WTC11 (cell line): ENCODE measurements at regions not wholly inside any gene's neighbourhood (a gene's known extent, or its start where the extent isn't known, plus 50 kb on each side); places are given as distances from the start of the nearest gene placed in this dataset.

Experiments
- ATAC-seq: fragments of 200-7000 bp; cut with Tn5 transposase; 2 replicates; pipeline ENCODE4 v1.10.0; 2021; ENCODE audit warnings: mild to moderate bottlenecking, moderate library complexity
- CTCF ChIA-PET: fragments of 300-600 bp; sonication (Branson Sonifier 250); formaldehyde crosslinking; loops from one replicate; lab custom pipeline; 2021; ENCODE audit warnings: antibody characterized with exemption; lab: Charles Lee
- POLR2A ChIA-PET: fragments of 350-600 bp; sonication (Branson Sonifier 250); formaldehyde crosslinking; loops from one replicate; lab custom pipeline; 2021; ENCODE audit warnings: antibody characterized with exemption; lab: Charles Lee
- DNase-seq: peaks from one replicate; pipeline ENCODE4 v3.0.0; 2021; ENCODE audit warnings: low spot score
- H3K27ac Mint-ChIP-seq: 2 replicates; pipeline ENCODE4 v1.8.0; 2021; ENCODE audit warnings: mixed read lengths
- H3K27me3 Mint-ChIP-seq: 2 replicates; pipeline ENCODE4 v1.8.0; 2021; ENCODE audit warnings: low read depth, mild to moderate bottlenecking, moderate library complexity, mixed read lengths
- H3K36me3 Mint-ChIP-seq: 2 replicates; pipeline ENCODE4 v1.8.0; 2021; ENCODE audit warnings: mixed read lengths
- H3K4me1 Mint-ChIP-seq: 2 replicates; pipeline ENCODE4 v1.8.0; 2022; ENCODE audit warnings: mixed read lengths
- H3K4me3 Mint-ChIP-seq: 2 replicates; pipeline ENCODE4 v1.8.0; 2021; ENCODE audit warnings: mild to moderate bottlenecking, moderate library complexity, mixed read lengths
- H3K9me3 Mint-ChIP-seq: 2 replicates; pipeline ENCODE4 v1.8.0; 2021; ENCODE audit warnings: mixed read lengths
- CREB1 ChIP-seq: sonication (generic); formaldehyde crosslinking; IDR thresholded peaks from 2 replicates; pipeline ENCODE4 v1.8.0; 2023; ENCODE audit warnings: mild to moderate bottlenecking, missing genetic modification reagents
- CREM ChIP-seq: sonication (generic); formaldehyde crosslinking; IDR thresholded peaks from 2 replicates; pipeline ENCODE4 v1.8.1; 2022; ENCODE audit warnings: mild to moderate bottlenecking, missing genetic modification reagents, moderate library complexity
- EMX1 ChIP-seq: fragments of 250-450 bp; sonication (Bioruptor Pico); IDR thresholded peaks from 2 replicates; pipeline ENCODE4 v1.8.0; 2021; ENCODE audit warnings: mild to moderate bottlenecking
- ESRRA ChIP-seq: sonication (generic); formaldehyde crosslinking; IDR thresholded peaks from 2 replicates; pipeline ENCODE4 v1.8.1; 2022; ENCODE audit warnings: mild to moderate bottlenecking, missing genetic modification reagents, borderline replicate concordance
- FOXJ3 ChIP-seq: sonication (generic); formaldehyde crosslinking; IDR thresholded peaks from 2 replicates; pipeline ENCODE4 v1.9.0; 2021; ENCODE audit warnings: missing genetic modification reagents, mild to moderate bottlenecking, borderline replicate concordance
- KAT7 ChIP-seq: sonication (generic); formaldehyde crosslinking; IDR thresholded peaks from 2 replicates; pipeline ENCODE4 v1.8.1; 2023; ENCODE audit warnings: missing genetic modification reagents, mild to moderate bottlenecking, borderline replicate concordance
- NFE2L1 ChIP-seq: sonication (generic); formaldehyde crosslinking; IDR thresholded peaks from 2 replicates; pipeline ENCODE4 v1.8.1; 2023; ENCODE audit warnings: missing genetic modification reagents
- NR1H2 ChIP-seq: sonication (generic); formaldehyde crosslinking; IDR thresholded peaks from 2 replicates; pipeline ENCODE4 v1.9.0; 2021; ENCODE audit warnings: mild to moderate bottlenecking, moderate library complexity, missing genetic modification reagents
- PRRX2 ChIP-seq: fragments of 250-450 bp; sonication (Bioruptor Pico); IDR thresholded peaks from 2 replicates; pipeline ENCODE4 v1.8.0; 2021; ENCODE audit warnings: mild to moderate bottlenecking
- RORB ChIP-seq: fragments of 250-450 bp; sonication (Bioruptor Pico); IDR thresholded peaks from 2 replicates; pipeline ENCODE4 v1.9.0; 2021; ENCODE audit warnings: mild to moderate bottlenecking
- SMAD3 ChIP-seq: sonication (generic); formaldehyde crosslinking; IDR thresholded peaks from 2 replicates; pipeline ENCODE4 v1.8.0; 2022; ENCODE audit warnings: missing genetic modification reagents, mild to moderate bottlenecking, borderline replicate concordance
- ZBTB21 ChIP-seq: sonication (generic); formaldehyde crosslinking; IDR thresholded peaks from 2 replicates; pipeline ENCODE4 v1.8.1; 2023; ENCODE audit warnings: mild to moderate bottlenecking, missing genetic modification reagents, borderline replicate concordance
- TF ChIP-seq, protein P1 (sequence below): sonication (generic); formaldehyde crosslinking; IDR thresholded peaks from 2 replicates; pipeline ENCODE4 v1.8.1; 2023; ENCODE audit warnings: mild to moderate bottlenecking, missing genetic modification reagents
- TF ChIP-seq, protein P2 (sequence below): sonication (generic); formaldehyde crosslinking; IDR thresholded peaks from 2 replicates; pipeline ENCODE4 v1.8.0; 2022; ENCODE audit warnings: mild to moderate bottlenecking, missing genetic modification reagents
- TF ChIP-seq, protein P3 (sequence below): sonication (generic); formaldehyde crosslinking; IDR thresholded peaks from 2 replicates; pipeline ENCODE4 v1.8.0; 2022; ENCODE audit warnings: mild to moderate bottlenecking, missing genetic modification reagents
- TF ChIP-seq, protein P4 (sequence below): sonication (generic); formaldehyde crosslinking; IDR thresholded peaks from 2 replicates; pipeline ENCODE4 v1.8.1; 2023; ENCODE audit warnings: mild to moderate bottlenecking, missing genetic modification reagents, moderate library complexity
- TF ChIP-seq, protein P5 (sequence below): sonication (generic); formaldehyde crosslinking; IDR thresholded peaks from 2 replicates; pipeline ENCODE4 v1.8.0; 2022; ENCODE audit warnings: mild to moderate bottlenecking, missing genetic modification reagents
- TF ChIP-seq, protein P6 (sequence below): sonication (generic); formaldehyde crosslinking; IDR thresholded peaks from 2 replicates; pipeline ENCODE4 v1.8.0; 2022; ENCODE audit warnings: missing genetic modification reagents
- TF ChIP-seq, protein P7 (sequence below): fragments of 250-450 bp; sonication (Bioruptor Pico); IDR thresholded peaks from 2 replicates; pipeline ENCODE4 v1.9.0; 2021; ENCODE audit warnings: mild to moderate bottlenecking

DNA sequence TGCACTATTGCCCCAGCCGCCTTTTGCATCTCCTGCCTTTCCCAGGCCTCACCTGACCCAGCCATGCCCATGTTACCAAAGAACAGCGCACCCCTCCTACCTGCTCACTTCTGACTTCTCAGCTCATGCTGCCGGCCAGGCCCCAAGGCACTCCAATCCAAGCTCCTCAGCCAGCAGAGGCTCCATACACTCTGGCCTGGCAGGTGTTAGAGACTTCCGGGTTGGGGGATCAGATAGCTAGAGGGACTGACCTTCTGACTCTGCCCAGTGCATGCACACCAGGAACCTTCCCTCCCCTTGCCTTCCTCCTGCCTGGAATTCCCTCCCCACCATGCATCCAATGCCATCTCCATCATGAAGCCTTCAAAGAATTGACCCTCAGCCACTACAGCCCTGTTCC lies 56.2 kb upstream of the ZMIZ1 start:
- ATAC-seq, result no peak
- H3K27me3 Mint-ChIP-seq, result peaks cover 6% of the 10 kb centered on the region; the same call in 1 of the 2 replicates
- no peak overlapping the region for H3K4me3 Mint-ChIP-seq
- H3K4me1 Mint-ChIP-seq, result 0 out of 2 replicates have a peak, but pooled peaks cover 4% of the 10 kb centered on the region
- no peaks in the 10 kb centered on the region for H3K36me3 Mint-ChIP-seq
- H3K27ac Mint-ChIP-seq, result no peak overlapping the region
- TF ChIP-seq, protein P1, sequence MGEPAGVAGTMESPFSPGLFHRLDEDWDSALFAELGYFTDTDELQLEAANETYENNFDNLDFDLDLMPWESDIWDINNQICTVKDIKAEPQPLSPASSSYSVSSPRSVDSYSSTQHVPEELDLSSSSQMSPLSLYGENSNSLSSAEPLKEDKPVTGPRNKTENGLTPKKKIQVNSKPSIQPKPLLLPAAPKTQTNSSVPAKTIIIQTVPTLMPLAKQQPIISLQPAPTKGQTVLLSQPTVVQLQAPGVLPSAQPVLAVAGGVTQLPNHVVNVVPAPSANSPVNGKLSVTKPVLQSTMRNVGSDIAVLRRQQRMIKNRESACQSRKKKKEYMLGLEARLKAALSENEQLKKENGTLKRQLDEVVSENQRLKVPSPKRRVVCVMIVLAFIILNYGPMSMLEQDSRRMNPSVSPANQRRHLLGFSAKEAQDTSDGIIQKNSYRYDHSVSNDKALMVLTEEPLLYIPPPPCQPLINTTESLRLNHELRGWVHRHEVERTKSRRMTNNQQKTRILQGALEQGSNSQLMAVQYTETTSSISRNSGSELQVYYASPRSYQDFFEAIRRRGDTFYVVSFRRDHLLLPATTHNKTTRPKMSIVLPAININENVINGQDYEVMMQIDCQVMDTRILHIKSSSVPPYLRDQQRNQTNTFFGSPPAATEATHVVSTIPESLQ (CRISPR knock-in tag), result no peak
- TF ChIP-seq EMX1 (CRISPR knock-in tag) (no peak), ESRRA (no peak), FOXJ3 (CRISPR knock-in tag) (no peak), CREB1 (no peak), KAT7 (CRISPR knock-in tag) (no peak), RORB (CRISPR knock-in tag) (no peak), NR1H2 (CRISPR knock-in tag) (no peak), CREM (no peak), SMAD3 (CRISPR knock-in tag) (no peak), ZBTB21 (no peak), PRRX2 (CRISPR knock-in tag) (no peak), NFE2L1 (CRISPR knock-in tag) (no peak)
- TF ChIP-seq, protein P2, sequence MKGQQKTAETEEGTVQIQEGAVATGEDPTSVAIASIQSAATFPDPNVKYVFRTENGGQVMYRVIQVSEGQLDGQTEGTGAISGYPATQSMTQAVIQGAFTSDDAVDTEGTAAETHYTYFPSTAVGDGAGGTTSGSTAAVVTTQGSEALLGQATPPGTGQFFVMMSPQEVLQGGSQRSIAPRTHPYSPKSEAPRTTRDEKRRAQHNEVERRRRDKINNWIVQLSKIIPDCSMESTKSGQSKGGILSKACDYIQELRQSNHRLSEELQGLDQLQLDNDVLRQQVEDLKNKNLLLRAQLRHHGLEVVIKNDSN (CRISPR knock-in tag), result no peak
- TF ChIP-seq, protein P3, sequence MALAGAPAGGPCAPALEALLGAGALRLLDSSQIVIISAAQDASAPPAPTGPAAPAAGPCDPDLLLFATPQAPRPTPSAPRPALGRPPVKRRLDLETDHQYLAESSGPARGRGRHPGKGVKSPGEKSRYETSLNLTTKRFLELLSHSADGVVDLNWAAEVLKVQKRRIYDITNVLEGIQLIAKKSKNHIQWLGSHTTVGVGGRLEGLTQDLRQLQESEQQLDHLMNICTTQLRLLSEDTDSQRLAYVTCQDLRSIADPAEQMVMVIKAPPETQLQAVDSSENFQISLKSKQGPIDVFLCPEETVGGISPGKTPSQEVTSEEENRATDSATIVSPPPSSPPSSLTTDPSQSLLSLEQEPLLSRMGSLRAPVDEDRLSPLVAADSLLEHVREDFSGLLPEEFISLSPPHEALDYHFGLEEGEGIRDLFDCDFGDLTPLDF (CRISPR knock-in tag), result no peak
- TF ChIP-seq, protein P4, sequence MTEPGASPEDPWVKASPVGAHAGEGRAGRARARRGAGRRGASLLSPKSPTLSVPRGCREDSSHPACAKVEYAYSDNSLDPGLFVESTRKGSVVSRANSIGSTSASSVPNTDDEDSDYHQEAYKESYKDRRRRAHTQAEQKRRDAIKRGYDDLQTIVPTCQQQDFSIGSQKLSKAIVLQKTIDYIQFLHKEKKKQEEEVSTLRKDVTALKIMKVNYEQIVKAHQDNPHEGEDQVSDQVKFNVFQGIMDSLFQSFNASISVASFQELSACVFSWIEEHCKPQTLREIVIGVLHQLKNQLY (CRISPR knock-in tag), result no peak
- TF ChIP-seq, protein P5, sequence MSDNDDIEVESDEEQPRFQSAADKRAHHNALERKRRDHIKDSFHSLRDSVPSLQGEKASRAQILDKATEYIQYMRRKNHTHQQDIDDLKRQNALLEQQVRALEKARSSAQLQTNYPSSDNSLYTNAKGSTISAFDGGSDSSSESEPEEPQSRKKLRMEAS, result no peak
- TF ChIP-seq, protein P6, sequence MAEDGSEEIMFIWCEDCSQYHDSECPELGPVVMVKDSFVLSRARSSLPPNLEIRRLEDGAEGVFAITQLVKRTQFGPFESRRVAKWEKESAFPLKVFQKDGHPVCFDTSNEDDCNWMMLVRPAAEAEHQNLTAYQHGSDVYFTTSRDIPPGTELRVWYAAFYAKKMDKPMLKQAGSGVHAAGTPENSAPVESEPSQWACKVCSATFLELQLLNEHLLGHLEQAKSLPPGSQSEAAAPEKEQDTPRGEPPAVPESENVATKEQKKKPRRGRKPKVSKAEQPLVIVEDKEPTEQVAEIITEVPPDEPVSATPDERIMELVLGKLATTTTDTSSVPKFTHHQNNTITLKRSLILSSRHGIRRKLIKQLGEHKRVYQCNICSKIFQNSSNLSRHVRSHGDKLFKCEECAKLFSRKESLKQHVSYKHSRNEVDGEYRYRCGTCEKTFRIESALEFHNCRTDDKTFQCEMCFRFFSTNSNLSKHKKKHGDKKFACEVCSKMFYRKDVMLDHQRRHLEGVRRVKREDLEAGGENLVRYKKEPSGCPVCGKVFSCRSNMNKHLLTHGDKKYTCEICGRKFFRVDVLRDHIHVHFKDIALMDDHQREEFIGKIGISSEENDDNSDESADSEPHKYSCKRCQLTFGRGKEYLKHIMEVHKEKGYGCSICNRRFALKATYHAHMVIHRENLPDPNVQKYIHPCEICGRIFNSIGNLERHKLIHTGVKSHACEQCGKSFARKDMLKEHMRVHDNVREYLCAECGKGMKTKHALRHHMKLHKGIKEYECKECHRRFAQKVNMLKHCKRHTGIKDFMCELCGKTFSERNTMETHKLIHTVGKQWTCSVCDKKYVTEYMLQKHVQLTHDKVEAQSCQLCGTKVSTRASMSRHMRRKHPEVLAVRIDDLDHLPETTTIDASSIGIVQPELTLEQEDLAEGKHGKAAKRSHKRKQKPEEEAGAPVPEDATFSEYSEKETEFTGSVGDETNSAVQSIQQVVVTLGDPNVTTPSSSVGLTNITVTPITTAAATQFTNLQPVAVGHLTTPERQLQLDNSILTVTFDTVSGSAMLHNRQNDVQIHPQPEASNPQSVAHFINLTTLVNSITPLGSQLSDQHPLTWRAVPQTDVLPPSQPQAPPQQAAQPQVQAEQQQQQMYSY (CRISPR knock-in tag), result no peak
- TF ChIP-seq, protein P7, sequence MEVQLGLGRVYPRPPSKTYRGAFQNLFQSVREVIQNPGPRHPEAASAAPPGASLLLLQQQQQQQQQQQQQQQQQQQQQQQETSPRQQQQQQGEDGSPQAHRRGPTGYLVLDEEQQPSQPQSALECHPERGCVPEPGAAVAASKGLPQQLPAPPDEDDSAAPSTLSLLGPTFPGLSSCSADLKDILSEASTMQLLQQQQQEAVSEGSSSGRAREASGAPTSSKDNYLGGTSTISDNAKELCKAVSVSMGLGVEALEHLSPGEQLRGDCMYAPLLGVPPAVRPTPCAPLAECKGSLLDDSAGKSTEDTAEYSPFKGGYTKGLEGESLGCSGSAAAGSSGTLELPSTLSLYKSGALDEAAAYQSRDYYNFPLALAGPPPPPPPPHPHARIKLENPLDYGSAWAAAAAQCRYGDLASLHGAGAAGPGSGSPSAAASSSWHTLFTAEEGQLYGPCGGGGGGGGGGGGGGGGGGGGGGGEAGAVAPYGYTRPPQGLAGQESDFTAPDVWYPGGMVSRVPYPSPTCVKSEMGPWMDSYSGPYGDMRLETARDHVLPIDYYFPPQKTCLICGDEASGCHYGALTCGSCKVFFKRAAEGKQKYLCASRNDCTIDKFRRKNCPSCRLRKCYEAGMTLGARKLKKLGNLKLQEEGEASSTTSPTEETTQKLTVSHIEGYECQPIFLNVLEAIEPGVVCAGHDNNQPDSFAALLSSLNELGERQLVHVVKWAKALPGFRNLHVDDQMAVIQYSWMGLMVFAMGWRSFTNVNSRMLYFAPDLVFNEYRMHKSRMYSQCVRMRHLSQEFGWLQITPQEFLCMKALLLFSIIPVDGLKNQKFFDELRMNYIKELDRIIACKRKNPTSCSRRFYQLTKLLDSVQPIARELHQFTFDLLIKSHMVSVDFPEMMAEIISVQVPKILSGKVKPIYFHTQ (CRISPR knock-in tag), result no peak
- TF ChIP-seq, all 79 proteins: peak for 0
- ChIA-PET POLR2A (no interaction called here), CTCF (interaction anchor here (2.1 kb wide), 1 partner anchor 182 kb away, joined by 4 read pairs; no protein-coding TSS in a partner anchor)
- H3K9me3 Mint-ChIP-seq, result no peaks in the 10 kb centered on the region; the same call in 1 of the 2 replicates
- no peak for DNase-seq
